B cell (primary cell): ENCODE measurements at regions not wholly inside any gene's neighbourhood (a gene's known extent, or its start where the extent isn't known, plus 50 kb on each side); places are given as distances from the start of the nearest gene placed in this dataset.
"Not testable (repeated sequence)": the region's sequence is repeated elsewhere in the genome, so short reads cannot be mapped to it uniquely, and the experiment has no call there.

Source experiments
- EZH2 ChIP-seq: IDR thresholded peaks from 2 replicates; pipeline ENCODE4 v1.6.1; 2012; ENCODE audit warnings: borderline replicate concordance, low read depth, mild to moderate bottlenecking, moderate library complexity, low read length; ENCODE audit not compliant: insufficient read depth, poor library complexity, severe bottlenecking
- TF ChIP-seq, protein P1 (sequence below): fragments of 200-600 bp; IDR thresholded peaks from one replicate; pipeline ENCODE4 v1.8.0; 2022; ENCODE audit warnings: antibody characterized with exemption, mild to moderate bottlenecking

DNA sequence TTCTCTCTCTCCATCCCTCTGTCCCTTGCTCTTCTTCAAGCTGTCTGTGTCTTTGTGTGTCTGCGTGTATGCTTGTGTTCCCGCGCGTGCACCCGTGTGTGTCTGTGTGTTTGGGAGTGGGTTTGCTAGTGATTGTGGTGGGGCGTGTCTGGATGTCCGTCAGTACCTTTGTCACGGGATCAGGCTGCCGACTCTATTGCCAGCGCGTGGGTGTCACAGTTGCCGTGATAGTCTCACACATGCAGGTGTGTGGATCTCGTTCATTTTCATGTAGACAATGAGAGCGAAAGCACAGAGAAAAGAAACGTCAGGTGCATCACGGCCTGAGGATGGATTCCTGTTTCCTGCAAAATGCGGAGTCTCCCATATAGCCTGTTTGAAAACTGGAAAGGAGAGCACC is 1848.8 kb upstream of the DEFB115 start:
- TF ChIP-seq, protein P1, sequence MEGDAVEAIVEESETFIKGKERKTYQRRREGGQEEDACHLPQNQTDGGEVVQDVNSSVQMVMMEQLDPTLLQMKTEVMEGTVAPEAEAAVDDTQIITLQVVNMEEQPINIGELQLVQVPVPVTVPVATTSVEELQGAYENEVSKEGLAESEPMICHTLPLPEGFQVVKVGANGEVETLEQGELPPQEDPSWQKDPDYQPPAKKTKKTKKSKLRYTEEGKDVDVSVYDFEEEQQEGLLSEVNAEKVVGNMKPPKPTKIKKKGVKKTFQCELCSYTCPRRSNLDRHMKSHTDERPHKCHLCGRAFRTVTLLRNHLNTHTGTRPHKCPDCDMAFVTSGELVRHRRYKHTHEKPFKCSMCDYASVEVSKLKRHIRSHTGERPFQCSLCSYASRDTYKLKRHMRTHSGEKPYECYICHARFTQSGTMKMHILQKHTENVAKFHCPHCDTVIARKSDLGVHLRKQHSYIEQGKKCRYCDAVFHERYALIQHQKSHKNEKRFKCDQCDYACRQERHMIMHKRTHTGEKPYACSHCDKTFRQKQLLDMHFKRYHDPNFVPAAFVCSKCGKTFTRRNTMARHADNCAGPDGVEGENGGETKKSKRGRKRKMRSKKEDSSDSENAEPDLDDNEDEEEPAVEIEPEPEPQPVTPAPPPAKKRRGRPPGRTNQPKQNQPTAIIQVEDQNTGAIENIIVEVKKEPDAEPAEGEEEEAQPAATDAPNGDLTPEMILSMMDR, result not testable (repeated sequence)
- TF ChIP-seq EZH2, result not testable (repeated sequence)
